Upper lobe of left lung (tissue), 4 donors: ENCODE measurements at regions not wholly inside any gene's neighbourhood (a gene's known extent, or its start where the extent isn't known, plus 50 kb on each side); places are given as distances from the start of the nearest gene placed in this dataset.

Source experiments
- CTCF ChIP-seq, 6 experiments: fragments of 450-650 bp in 4 of 6; fragments of 200-600 bp in 2 of 6; sonication (generic) in 2 of 6; IDR thresholded peaks; one replicate each; pipeline ENCODE4 v1.5.1; 2016 to 2019; ENCODE audit warnings: antibody characterized with exemption in 6 of 6
- EP300 ChIP-seq, 4 donors: sonication (generic); formaldehyde crosslinking; IDR thresholded peaks; one replicate each; pipeline ENCODE4 v1.5.1; 2017; ENCODE audit warnings: antibody characterized with exemption in 4 of 4, control low read depth in 2 of 4
- POLR2A ChIP-seq, 4 donors: fragments of 450-650 bp; IDR thresholded peaks; one replicate each; pipeline ENCODE4 v1.5.1; 2016 to 2017; ENCODE audit warnings: antibody characterized with exemption in 4 of 4, mild to moderate bottlenecking in 2 of 4
- POLR2AphosphoS5 ChIP-seq, 2 donors: sonication (generic); formaldehyde crosslinking; IDR thresholded peaks; one replicate each; pipeline ENCODE4 v1.5.1; 2017; ENCODE audit warnings: antibody characterized with exemption in 2 of 2

- TF ChIP-seq EP300 (IDR thresholded peaks at IDR 0.05) (no peak), CTCF (IDR thresholded peaks at IDR 0.05) (no peak), POLR2A (IDR thresholded peaks at IDR 0.05) (no peak), POLR2AphosphoS5 (IDR thresholded peaks at IDR 0.05) (no peak)
Observed at GRCh38 chr22:48860557-48860956, 967.1 kb downstream of the BRD1 start.
